BJ (cell line): ENCODE measurements at regions not wholly inside any gene's neighbourhood (a gene's known extent, or its start where the extent isn't known, plus 50 kb on each side); places are given as distances from the start of the nearest gene placed in this dataset.
"Not testable (repeated sequence)": the region's sequence is repeated elsewhere in the genome, so short reads cannot be mapped to it uniquely, and the experiment has no call there.

Experiments
- CTCF ChIA-PET: fragments of 350-600 bp; formaldehyde crosslinking; extraction: SDS; loops from one replicate; lab custom pipeline; 2021; ENCODE audit warnings: antibody characterized with exemption, inconsistent platforms; lab: Yijun Ruan, JAX
- POLR2A ChIA-PET: fragments of 300-600 bp; sonication (Branson Sonifier 250); formaldehyde crosslinking; extraction: SDS; loops from one replicate; lab custom pipeline; 2021; ENCODE audit warnings: antibody characterized with exemption; lab: Charles Lee
- DNase-seq: peaks from one replicate; pipeline ENCODE4 v3.0.0-alpha.2; 2011; ENCODE audit warnings: low read depth
- H3K27me3 ChIP-seq: 2 replicates; pipeline ENCODE4 v1.6.0; 2011; ENCODE audit warnings: low read length; ENCODE audit not compliant: control insufficient read depth, insufficient read depth
- H3K36me3 ChIP-seq: 2 replicates; pipeline ENCODE4 v1.5.1; 2011; ENCODE audit warnings: low read length; ENCODE audit not compliant: control insufficient read depth, insufficient read depth
- H3K4me3 ChIP-seq: 2 replicates; pipeline ENCODE4 v1.5.1; 2011; ENCODE audit warnings: low read depth, mild to moderate bottlenecking, control low read depth, low read length
- CTCF ChIP-seq: IDR thresholded peaks from 2 replicates; pipeline ENCODE4 v1.5.1; 2011; ENCODE audit warnings: low read depth, mild to moderate bottlenecking, control low read depth, inconsistent platforms, low read length, moderate library complexity; ENCODE audit not compliant: insufficient read depth

DNA sequence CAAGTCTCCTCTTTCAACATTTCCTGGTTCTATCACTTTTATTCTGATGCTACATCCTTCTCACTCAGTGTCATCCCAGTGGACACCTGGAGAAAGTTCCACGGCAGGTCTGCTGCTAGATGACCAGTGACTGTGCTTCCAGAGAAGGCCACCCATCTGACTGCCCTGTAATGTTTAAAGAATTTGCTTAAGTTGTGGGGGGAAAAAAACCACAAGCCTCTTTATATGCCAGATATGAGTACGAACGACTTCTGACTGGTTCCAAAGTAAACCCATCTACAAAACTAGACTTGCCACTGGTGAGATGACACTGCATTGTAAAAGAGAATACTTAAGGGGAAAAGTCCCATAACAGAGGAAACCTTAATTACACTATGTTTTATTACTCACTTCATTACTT, 69.6 kb upstream of the VWC2 start:
- no peak for TF ChIP-seq CTCF
- no peaks in the 10 kb centered on the region for H3K36me3 ChIP-seq
- CTCF ChIA-PET, result no interaction called here
- DNase-seq, result no peak
- no peak overlapping the region for H3K4me3 ChIP-seq
- no peaks in the 10 kb centered on the region for H3K27me3 ChIP-seq
- POLR2A ChIA-PET, result no interaction called here

DNA sequence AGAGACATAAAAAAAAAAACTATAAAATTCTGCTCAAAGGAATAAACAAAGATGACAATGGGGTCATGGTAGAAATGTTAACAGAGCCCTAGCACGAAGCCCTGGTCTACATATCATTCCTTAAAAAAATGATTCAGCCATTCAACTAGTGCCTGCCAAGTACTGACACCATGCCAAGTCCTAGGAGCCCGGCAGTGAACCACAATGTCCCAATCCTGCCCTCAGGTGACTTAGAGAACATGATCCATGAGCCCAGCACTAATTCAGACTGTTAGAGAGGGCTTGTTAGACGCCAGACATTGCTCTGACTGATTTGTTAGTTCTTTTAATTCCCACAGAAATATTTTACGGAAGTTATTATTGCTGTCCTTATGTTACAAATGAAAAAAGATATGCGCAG, 67.3 kb upstream of the VWC2 start:
- no peak for TF ChIP-seq CTCF
- H3K27me3 ChIP-seq, result no peaks in the 10 kb centered on the region

GRCh38 chr7:49707891-49708290, 65.5 kb upstream of the VWC2 start:
- no peak for TF ChIP-seq CTCF
- H3K36me3 ChIP-seq, result no peaks in the 10 kb centered on the region
- no peaks in the 10 kb centered on the region for H3K27me3 ChIP-seq
- ChIA-PET CTCF (no interaction called here), POLR2A (no interaction called here)
- no peak overlapping the region for H3K4me3 ChIP-seq
- no peak for DNase-seq

More for the DNA sequence above, 67.3 kb upstream of the VWC2 start:
- DNase-seq, result no peak
- ChIA-PET CTCF (no interaction called here), POLR2A (no interaction called here)
- no peaks in the 10 kb centered on the region for H3K36me3 ChIP-seq
- H3K4me3 ChIP-seq, result no peak overlapping the region

GRCh38 chr7:49708590-49708989, 64.8 kb upstream of the VWC2 start:
- CTCF ChIA-PET, result no interaction called here
- no peak for DNase-seq
- Histone ChIP-seq H3K27me3 (no peaks in the 10 kb centered on the region), H3K4me3 (no peak overlapping the region), H3K36me3 (no peaks in the 10 kb centered on the region)
- no peak for TF ChIP-seq CTCF
- POLR2A ChIA-PET, result no interaction called here

DNA sequence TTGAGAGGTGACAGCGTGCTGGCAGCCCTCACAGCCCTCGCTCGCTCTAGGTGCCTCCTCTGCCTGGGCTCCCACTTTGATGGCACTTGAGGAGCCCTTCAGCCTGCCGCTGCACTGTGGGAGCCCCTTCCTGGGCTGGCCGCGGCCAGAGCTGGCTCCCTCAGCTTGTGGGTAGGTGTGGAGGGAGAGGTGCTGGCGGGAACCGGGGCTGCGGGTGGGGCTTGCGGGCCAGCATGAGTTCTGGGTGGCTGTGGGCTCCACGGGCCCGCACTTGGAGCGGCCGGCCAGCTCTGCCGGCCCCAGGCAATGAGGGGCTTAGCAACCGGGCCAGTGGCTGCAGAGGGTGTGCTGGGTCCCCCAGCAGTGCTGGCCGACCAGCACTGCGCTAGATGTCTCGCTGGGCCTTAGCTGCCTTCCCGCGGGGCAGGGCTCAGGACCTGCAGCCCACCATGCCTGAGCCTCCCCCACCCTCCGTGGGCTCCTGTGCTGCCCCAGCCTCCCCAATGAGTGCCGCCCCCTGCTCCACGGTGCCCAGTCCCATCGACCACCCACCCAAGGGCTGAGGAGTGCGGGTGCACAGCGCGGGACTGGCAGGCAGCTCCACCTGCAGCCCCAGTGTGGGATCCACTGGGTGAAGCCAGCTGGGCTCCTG, 62.2 kb upstream of the VWC2 start:
- DNase-seq, POLR2A ChIA-PET, CTCF ChIA-PET: not testable (repeated sequence)

DNA sequence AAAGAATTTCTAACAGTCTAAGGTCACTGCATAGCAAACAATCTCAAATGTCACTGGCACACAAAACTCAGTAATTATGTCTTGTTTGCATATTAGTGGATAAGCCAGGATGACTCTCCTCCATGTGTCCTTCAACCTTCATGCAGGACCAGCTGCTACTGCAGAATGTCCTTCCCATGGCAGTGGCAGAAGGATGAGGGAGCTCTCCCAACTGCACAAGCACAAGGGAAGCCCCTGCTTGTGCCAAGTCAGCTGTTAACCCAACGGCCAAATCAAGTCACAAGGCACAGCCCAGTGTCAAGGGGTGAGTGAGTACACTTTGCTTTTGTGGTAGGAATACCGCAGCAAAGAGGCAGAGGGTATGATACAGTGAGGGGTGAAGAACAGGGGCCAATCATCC, 59.3 kb upstream of the VWC2 start:
- POLR2A ChIA-PET, result no interaction called here
- DNase-seq, result no peak
- CTCF ChIA-PET, result no interaction called here
- Histone ChIP-seq H3K36me3 (no peaks in the 10 kb centered on the region), H3K27me3 (no peaks in the 10 kb centered on the region), H3K4me3 (no peak overlapping the region)
- TF ChIP-seq CTCF, result no peak

More for the DNA sequence above, 62.2 kb upstream of the VWC2 start:
- not testable (repeated sequence) for H3K27me3 ChIP-seq, H3K36me3 ChIP-seq, H3K4me3 ChIP-seq
